MM.1S (cell line): ENCODE measurements at regions not wholly inside any gene's neighbourhood (a gene's known extent, or its start where the extent isn't known, plus 50 kb on each side); places are given as distances from the start of the nearest gene placed in this dataset.

ENCODE experiments used
- EZH2 ChIP-seq: fragments of 300-600 bp; sonication (generic); optimal IDR thresholded peaks from 2 replicates; pipeline ENCODE3; 2017; ENCODE audit warnings: low read depth, mild to moderate bottlenecking, antibody characterized with exemption, low read length, mixed read lengths
- TF ChIP-seq, protein P1 (sequence below): fragments of 300-600 bp; sonication (generic); IDR thresholded peaks from 2 replicates; pipeline ENCODE4 v1.5.1; 2016; ENCODE audit warnings: antibody characterized with exemption, low read length, mixed read lengths

GRCh38 chr6:26249957-26250697 is 114.9 kb upstream of the BTN3A2 start:
- TF ChIP-seq, protein P1, sequence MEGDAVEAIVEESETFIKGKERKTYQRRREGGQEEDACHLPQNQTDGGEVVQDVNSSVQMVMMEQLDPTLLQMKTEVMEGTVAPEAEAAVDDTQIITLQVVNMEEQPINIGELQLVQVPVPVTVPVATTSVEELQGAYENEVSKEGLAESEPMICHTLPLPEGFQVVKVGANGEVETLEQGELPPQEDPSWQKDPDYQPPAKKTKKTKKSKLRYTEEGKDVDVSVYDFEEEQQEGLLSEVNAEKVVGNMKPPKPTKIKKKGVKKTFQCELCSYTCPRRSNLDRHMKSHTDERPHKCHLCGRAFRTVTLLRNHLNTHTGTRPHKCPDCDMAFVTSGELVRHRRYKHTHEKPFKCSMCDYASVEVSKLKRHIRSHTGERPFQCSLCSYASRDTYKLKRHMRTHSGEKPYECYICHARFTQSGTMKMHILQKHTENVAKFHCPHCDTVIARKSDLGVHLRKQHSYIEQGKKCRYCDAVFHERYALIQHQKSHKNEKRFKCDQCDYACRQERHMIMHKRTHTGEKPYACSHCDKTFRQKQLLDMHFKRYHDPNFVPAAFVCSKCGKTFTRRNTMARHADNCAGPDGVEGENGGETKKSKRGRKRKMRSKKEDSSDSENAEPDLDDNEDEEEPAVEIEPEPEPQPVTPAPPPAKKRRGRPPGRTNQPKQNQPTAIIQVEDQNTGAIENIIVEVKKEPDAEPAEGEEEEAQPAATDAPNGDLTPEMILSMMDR, result peak; percentile 67
- no peak for TF ChIP-seq EZH2
